ENCODE measurements at regions not wholly inside any gene's neighbourhood (a gene's known extent, or its start where the extent isn't known, plus 50 kb on each side); places are given as distances from the start of the nearest gene placed in this dataset.

DNA sequence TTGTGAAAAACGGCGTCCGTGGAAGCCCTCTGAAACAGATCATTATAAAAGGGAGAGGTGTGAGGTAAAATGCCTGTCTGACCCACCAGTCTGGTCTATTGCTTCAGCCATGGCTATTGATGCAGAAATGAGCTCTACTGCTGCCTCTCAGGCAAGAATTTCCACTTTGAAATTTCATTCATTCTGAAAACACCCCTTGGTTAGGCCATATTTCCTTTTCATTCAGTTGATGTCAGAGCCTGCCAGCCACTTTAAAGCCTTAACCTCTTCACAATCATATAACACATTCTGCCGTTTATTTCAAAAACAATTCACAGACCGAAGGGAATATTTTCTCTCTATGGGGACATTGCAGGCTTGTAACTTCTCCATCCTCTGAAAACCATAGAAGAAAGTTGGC, 71.9 kb downstream of the FOXB1 start:
- DNase-seq (ENCODE audit: extremely low spot score), result no peak
- no peaks in the 10 kb centered on the region for H3K36me3 ChIP-seq
- intact Hi-C loops (cut with DNase I), result no loop called here
- no peak overlapping the region for H3K27ac ChIP-seq (replicated peaks in 1 of 4)
- H3K27me3 ChIP-seq, result peaks cover 0 to 4% (median 0%) of the 10 kb centered on the region in 4 donors
- 46% methylated on average over 5 of the region's 5 CpGs for WGBS
- no peaks in the 10 kb centered on the region for H3K4me1 ChIP-seq
- H3K9me3 ChIP-seq, result peaks cover 0 to 8% (median 6%) of the 10 kb centered on the region in 4 donors
- TF ChIP-seq EP300 (IDR thresholded peaks at IDR 0.05), result no peak
- TF ChIP-seq, protein P1, sequence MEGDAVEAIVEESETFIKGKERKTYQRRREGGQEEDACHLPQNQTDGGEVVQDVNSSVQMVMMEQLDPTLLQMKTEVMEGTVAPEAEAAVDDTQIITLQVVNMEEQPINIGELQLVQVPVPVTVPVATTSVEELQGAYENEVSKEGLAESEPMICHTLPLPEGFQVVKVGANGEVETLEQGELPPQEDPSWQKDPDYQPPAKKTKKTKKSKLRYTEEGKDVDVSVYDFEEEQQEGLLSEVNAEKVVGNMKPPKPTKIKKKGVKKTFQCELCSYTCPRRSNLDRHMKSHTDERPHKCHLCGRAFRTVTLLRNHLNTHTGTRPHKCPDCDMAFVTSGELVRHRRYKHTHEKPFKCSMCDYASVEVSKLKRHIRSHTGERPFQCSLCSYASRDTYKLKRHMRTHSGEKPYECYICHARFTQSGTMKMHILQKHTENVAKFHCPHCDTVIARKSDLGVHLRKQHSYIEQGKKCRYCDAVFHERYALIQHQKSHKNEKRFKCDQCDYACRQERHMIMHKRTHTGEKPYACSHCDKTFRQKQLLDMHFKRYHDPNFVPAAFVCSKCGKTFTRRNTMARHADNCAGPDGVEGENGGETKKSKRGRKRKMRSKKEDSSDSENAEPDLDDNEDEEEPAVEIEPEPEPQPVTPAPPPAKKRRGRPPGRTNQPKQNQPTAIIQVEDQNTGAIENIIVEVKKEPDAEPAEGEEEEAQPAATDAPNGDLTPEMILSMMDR (IDR thresholded peaks at IDR 0.05), result no peak
- TF ChIP-seq POLR2A (IDR thresholded peaks at IDR 0.05; ENCODE audit: low read depth), result no peak
- TF ChIP-seq POLR2AphosphoS5 (IDR thresholded peaks at IDR 0.05), result no peak
- no peak overlapping the region for H3K4me3 ChIP-seq

DNA sequence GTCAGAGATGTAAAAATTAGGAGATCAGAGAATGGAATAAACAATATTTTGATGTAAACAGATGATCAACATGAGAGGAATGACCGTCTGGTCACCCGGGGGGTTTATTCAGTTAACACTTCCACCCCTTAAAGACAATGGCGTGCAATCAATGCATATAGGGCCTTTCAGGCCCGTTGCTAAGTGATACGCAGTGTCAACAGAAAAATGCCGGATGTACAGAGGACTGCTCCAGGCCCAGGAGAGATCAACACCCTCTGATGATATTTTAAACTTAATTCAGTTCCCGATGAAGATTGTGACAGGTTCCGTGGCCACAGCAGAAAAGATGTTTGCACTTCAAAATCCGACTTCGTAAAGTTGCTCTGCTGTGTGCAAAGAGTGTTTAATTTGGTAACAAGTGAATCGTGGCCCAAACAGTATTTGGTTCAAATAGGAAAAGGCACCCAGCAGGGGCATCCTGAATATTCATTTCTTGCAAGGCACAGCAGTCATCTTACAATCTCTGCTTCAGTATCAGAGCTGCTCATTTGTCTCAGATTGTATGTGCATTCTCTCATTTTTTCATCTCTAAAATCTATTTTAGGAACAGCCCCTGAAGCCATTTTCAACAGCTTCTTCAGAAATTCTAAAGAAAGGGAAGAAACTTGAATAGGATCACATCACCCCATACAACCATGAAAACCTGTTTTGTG, 72.6 kb downstream of the FOXB1 start:
- Histone ChIP-seq H3K27ac (replicated peaks in 1 of 4) (no peak overlapping the region), H3K9me3 (peaks cover 0 to 8% (median 6%) of the 10 kb centered on the region in 4 donors), H3K27me3 (peaks cover 0 to 4% (median 0%) of the 10 kb centered on the region in 4 donors), H3K36me3 (no peaks in the 10 kb centered on the region), H3K4me3 (no peak overlapping the region), H3K4me1 (no peaks in the 10 kb centered on the region)
- TF ChIP-seq POLR2AphosphoS5 (IDR thresholded peaks at IDR 0.05) (no peak), EP300 (IDR thresholded peaks at IDR 0.05) (no peak), POLR2A (IDR thresholded peaks at IDR 0.05; ENCODE audit: low read depth) (no peak)
- TF ChIP-seq, protein P1 (IDR thresholded peaks at IDR 0.05), result no peak
- DNase-seq (ENCODE audit: extremely low spot score), result no peak
- intact Hi-C loops (cut with DNase I), result no loop called here
- 57% methylated on average over 11 of the region's 11 CpGs for WGBS

DNA sequence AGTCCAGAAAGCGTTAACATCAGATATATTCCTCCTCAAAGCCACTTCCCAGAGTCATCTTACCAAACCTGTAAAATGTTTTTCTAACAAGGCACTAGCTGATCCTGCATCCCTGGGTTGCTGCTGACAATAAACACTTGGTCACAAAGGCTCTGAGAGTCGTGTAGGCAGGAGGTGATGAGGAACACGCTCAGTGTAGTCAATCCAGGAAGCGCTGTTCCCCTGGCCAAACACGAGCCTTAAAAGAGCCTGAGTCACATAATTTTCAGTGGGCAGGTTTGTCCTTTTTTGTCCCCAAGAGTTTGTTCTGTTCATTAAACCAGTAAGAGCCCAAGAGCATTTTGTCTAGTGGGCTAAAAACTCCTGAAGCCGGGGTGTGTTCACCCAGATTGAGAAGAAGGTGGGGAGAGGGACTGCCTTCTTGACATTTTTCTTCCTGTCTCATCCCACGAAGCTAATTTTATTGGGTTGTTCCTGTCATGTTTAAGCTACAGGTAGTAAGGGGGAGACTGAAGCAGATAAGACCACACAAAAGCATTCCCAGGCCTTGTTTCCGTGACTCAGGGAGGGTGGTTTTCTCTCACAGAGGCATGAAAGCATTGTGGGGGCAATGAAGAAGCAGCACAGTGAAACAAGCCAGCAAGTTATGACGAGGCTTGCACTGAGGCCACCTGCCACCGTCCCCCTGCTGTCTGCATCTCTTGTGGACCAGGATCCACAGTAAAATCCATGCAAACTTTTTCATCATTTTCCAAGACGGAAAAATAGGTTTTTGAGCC, 73.7 kb downstream of the FOXB1 start:
- Histone ChIP-seq H3K27me3 (peaks cover 0 to 4% (median 0%) of the 10 kb centered on the region in 4 donors), H3K27ac (replicated peaks in 1 of 4) (no peak overlapping the region), H3K36me3 (no peaks in the 10 kb centered on the region), H3K4me1 (no peaks in the 10 kb centered on the region), H3K4me3 (no peak overlapping the region), H3K9me3 (peaks cover 0 to 8% (median 6%) of the 10 kb centered on the region in 4 donors)
- intact Hi-C loops (cut with DNase I), result no loop called here
- WGBS, result 59% methylated on average over 11 of the region's 11 CpGs
- TF ChIP-seq POLR2A (IDR thresholded peaks at IDR 0.05; ENCODE audit: low read depth), result no peak
- TF ChIP-seq, protein P1 (IDR thresholded peaks at IDR 0.05), result no peak
- no peak for DNase-seq (ENCODE audit: extremely low spot score)

DNA sequence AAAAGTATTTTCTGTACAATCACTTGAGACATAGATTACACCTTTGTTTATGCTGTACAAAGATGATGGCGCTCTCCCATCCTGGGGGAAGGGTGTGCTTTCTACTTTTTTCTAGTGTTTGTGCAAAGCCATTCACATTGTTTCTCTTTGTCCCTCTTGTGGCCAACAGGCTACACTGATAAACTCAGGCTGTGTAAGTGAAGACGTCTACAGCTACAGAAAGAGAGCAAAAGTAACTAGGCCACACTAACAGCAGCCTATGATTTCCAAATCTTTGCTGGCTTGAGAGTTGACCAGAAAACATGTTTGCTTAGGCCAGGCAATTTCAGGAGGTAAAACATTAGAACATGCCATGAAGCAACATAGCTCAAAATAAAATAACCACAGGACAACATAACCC, 75.1 kb downstream of the FOXB1 start:
- no peak for TF ChIP-seq EP300 (IDR thresholded peaks at IDR 0.05)
- TF ChIP-seq POLR2AphosphoS5 (IDR thresholded peaks at IDR 0.05), result no peak
- no peak for TF ChIP-seq POLR2A (IDR thresholded peaks at IDR 0.05; ENCODE audit: low read depth)
- TF ChIP-seq, protein P1 (IDR thresholded peaks at IDR 0.05), result no peak
- H3K27me3 ChIP-seq, result peaks cover 0 to 5% (median 0%) of the 10 kb centered on the region in 4 donors
- DNase-seq (ENCODE audit: extremely low spot score), result no peak
- intact Hi-C loops (cut with DNase I), result no loop called here
- H3K4me3 ChIP-seq, result no peak overlapping the region
- H3K27ac ChIP-seq (replicated peaks in 1 of 4), result no peak overlapping the region
- no peaks in the 10 kb centered on the region for H3K36me3 ChIP-seq
- no peaks in the 10 kb centered on the region for H3K9me3 ChIP-seq
- no peaks in the 10 kb centered on the region for H3K4me1 ChIP-seq
- WGBS, result 71% methylated on average over 2 of the region's 2 CpGs
